Upper lobe of left lung (tissue), 6 donors: ENCODE measurements at regions not wholly inside any gene's neighbourhood (a gene's known extent, or its start where the extent isn't known, plus 50 kb on each side); places are given as distances from the start of the nearest gene placed in this dataset.

Experiments used
- ATAC-seq, 2 donors: fragments of 200-7000 bp; cut with Tn5 transposase; one replicate each; pipeline ENCODE4 v1.9.1; 2022; ENCODE audit warnings: mild to moderate bottlenecking in 2 of 2, moderate library complexity in 2 of 2; ENCODE audit not compliant: low FRiP score in 2 of 2
- DNase-seq, 2 donors: peaks; one replicate each; pipeline ENCODE4 v3.0.0-alpha.2; 2019 to 2020
- H3K27ac ChIP-seq, 4 donors: fragments of 200-600 bp; sonication (generic); one replicate each; pipeline ENCODE4 v1.5.1; 2016 to 2019
- H3K27me3 ChIP-seq, 4 donors: fragments of 200-600 bp; sonication (generic); one replicate each; pipeline ENCODE4 v1.5.1; 2017 to 2019
- H3K36me3 ChIP-seq, 4 donors: fragments of 200-600 bp; sonication (generic); one replicate each; pipeline ENCODE4 v1.5.1; 2016 to 2019
- H3K4me1 ChIP-seq, 4 donors: fragments of 200-600 bp; sonication (generic); one replicate each; pipeline ENCODE4 v1.5.1; 2018 to 2019
- H3K4me3 ChIP-seq, 4 donors: fragments of 200-600 bp; sonication (generic); one replicate each; pipeline ENCODE4 v1.5.1; 2017 to 2019; ENCODE audit warnings: mild to moderate bottlenecking in 2 of 4, moderate library complexity in 1 of 4
- H3K9me3 ChIP-seq, 4 donors: fragments of 200-600 bp; sonication (generic); one replicate each; pipeline ENCODE4 v1.5.1; 2018 to 2019
- EP300 ChIP-seq, 4 donors: sonication (generic); formaldehyde crosslinking; IDR thresholded peaks; one replicate each; pipeline ENCODE4 v1.5.1; 2017; ENCODE audit warnings: antibody characterized with exemption in 4 of 4, control low read depth in 2 of 4
- POLR2A ChIP-seq, 4 donors: fragments of 450-650 bp; IDR thresholded peaks; one replicate each; pipeline ENCODE4 v1.5.1; 2016 to 2017; ENCODE audit warnings: antibody characterized with exemption in 4 of 4, mild to moderate bottlenecking in 2 of 4
- WGBS, 2 donors: methylation state at CpG; one replicate each; pipeline ENCODE4 v1.1.5; 2017 to 2018; 5-methylcytosine and 5-hydroxymethylcytosine counted together
- small RNA-seq, 4 donors: library from RNA; depleted of rRNA; stranded (forward); fragments of <200 nt; gene quantifications; one replicate each; pipeline ENCODE3, GENCODE V24; 2016
- donor health status: DM: no; HTN: no; CAD: no; lungs with moderate emphysema.
- donor health status: DM: no; HTN: yes; CAD: no; lungs with severe emphysema.

- Histone ChIP-seq H3K4me1 (no peaks in the 10 kb centered on the region), H3K9me3 (peaks cover 5 to 25% (median 14%) of the 10 kb centered on the region in 4 donors), H3K27ac (no peak overlapping the region), H3K36me3 (no peaks in the 10 kb centered on the region), H3K27me3 (no peaks in the 10 kb centered on the region), H3K4me3 (no peak overlapping the region)
- ATAC-seq, result no peak
- TF ChIP-seq POLR2A (IDR thresholded peaks at IDR 0.05), result no peak
- no peak for TF ChIP-seq EP300 (IDR thresholded peaks at IDR 0.05)
- WGBS, 2 donors, result 52 to 67% methylated on average over 1 of the region's 1 CpG
- no peak for DNase-seq
Measured at GRCh38 chr15:79140846-79141570, 50.4 kb upstream of the RASGRF1 start.

Small RNA genes in the stretch of these regions (small RNA-seq; reads per million reads assigned to genes)
- 22.2 to 63.9 (median 35.5) reads per million in 4 donors for gene MIR184
